HEK293 (cell line): ENCODE measurements at regions not wholly inside any gene's neighbourhood (a gene's known extent, or its start where the extent isn't known, plus 50 kb on each side); places are given as distances from the start of the nearest gene placed in this dataset.

Experiments used
- CTCF ChIA-PET: fragments of 350-600 bp; formaldehyde crosslinking; extraction: SDS; loops from one replicate; lab custom pipeline; 2021; ENCODE audit warnings: antibody characterized with exemption; lab: Yijun Ruan, JAX
- POLR2A ChIA-PET: fragments of 300-600 bp; formaldehyde crosslinking; extraction: SDS; loops from one replicate; lab custom pipeline; 2020; ENCODE audit warnings: antibody characterized with exemption, inconsistent platforms; lab: Yijun Ruan, JAX
- H3K27ac ChIP-seq: fragments of 200-500 bp; sonication (Bioruptor generic); 2 replicates; pipeline ENCODE4 v1.5.1; 2014; ENCODE audit warnings: low read depth, low read length, control low read depth, inconsistent platforms; ENCODE audit errors: extremely low read depth
- H3K36me3 ChIP-seq, 2 experiments: fragments of 200-500 bp in 1 of 2; sonication (Bioruptor generic) in 1 of 2; 1 replicate in 1 of 2; 2 replicates in 1 of 2; pipeline ENCODE4 v1.5.1; 2014 to 2017; ENCODE audit warnings: inconsistent platforms in 2 of 2, low read length in 2 of 2; ENCODE audit not compliant: control insufficient read depth in 2 of 2, insufficient read depth in 1 of 2
- H3K4me1 ChIP-seq: fragments of 200-500 bp; sonication (Bioruptor generic); 2 replicates; pipeline ENCODE4 v1.5.1; 2014; ENCODE audit warnings: mild to moderate bottlenecking, low read length, inconsistent platforms; ENCODE audit not compliant: control insufficient read depth, insufficient read depth
- H3K4me3 ChIP-seq: 2 replicates; pipeline ENCODE4 v1.5.1; 2011; ENCODE audit warnings: low read depth, mild to moderate bottlenecking, control low read depth, low read length, moderate library complexity
- H3K9me3 ChIP-seq: fragments of 200-500 bp; sonication (Bioruptor generic); 2 replicates; pipeline ENCODE4 v1.5.1; 2014; ENCODE audit warnings: low read depth, low read length, inconsistent platforms; ENCODE audit not compliant: control insufficient read depth, insufficient read depth
- ZNF138 ChIP-seq: fragments of 450-650 bp; formaldehyde crosslinking; IDR thresholded peaks from 2 replicates; pipeline ENCODE4 v1.5.1; 2016; ENCODE audit warnings: missing biosample characterization, missing genetic modification characterization, borderline replicate concordance
- ZNF148 ChIP-seq: fragments of 450-650 bp; formaldehyde crosslinking; IDR thresholded peaks from 2 replicates; pipeline ENCODE4 v1.5.0; 2017; ENCODE audit warnings: missing biosample characterization, missing genetic modification characterization, borderline replicate concordance
- ZNF221 ChIP-seq: fragments of 450-650 bp; formaldehyde crosslinking; IDR thresholded peaks from 2 replicates; pipeline ENCODE4 v1.5.1; 2017; ENCODE audit warnings: missing biosample characterization, missing genetic modification characterization, borderline replicate concordance
- ZNF248 ChIP-seq: fragments of 450-650 bp; formaldehyde crosslinking; IDR thresholded peaks from 2 replicates; pipeline ENCODE4 v1.5.1; 2017; ENCODE audit warnings: missing biosample characterization, missing genetic modification characterization
- ZNF37A ChIP-seq: fragments of 450-650 bp; IDR thresholded peaks from 2 replicates; pipeline ENCODE4 v1.5.1; 2018; ENCODE audit warnings: missing biosample characterization, missing genetic modification characterization
- ZNF433 ChIP-seq: fragments of 450-650 bp; formaldehyde crosslinking; IDR thresholded peaks from 2 replicates; pipeline ENCODE4 v1.5.1; 2016; ENCODE audit warnings: missing biosample characterization, missing genetic modification characterization, low read depth
- ZNF521 ChIP-seq: fragments of 450-650 bp; formaldehyde crosslinking; IDR thresholded peaks from 2 replicates; pipeline ENCODE4 v1.5.1; 2017; ENCODE audit warnings: missing biosample characterization, mild to moderate bottlenecking, missing genetic modification characterization
- ZNF555 ChIP-seq: fragments of 450-650 bp; formaldehyde crosslinking; conservative IDR thresholded peaks from 2 replicates; pipeline ENCODE4 v1.5.1; 2017; ENCODE audit warnings: missing biosample characterization, mild to moderate bottlenecking, missing genetic modification characterization, inconsistent platforms
- ZNF571 ChIP-seq: fragments of 450-650 bp; formaldehyde crosslinking; IDR thresholded peaks from 2 replicates; pipeline ENCODE4 v1.5.0; 2017; ENCODE audit warnings: missing biosample characterization, missing genetic modification characterization
- ZNF580 ChIP-seq: fragments of 450-650 bp; formaldehyde crosslinking; IDR thresholded peaks from 2 replicates; pipeline ENCODE4 v1.5.1; 2016; ENCODE audit warnings: missing biosample characterization, missing genetic modification characterization
- ZNF701 ChIP-seq: fragments of 450-650 bp; formaldehyde crosslinking; IDR thresholded peaks from 2 replicates; pipeline ENCODE4 v1.5.1; 2016; ENCODE audit warnings: missing biosample characterization, missing genetic modification characterization
- ZNF776 ChIP-seq: fragments of 450-650 bp; formaldehyde crosslinking; IDR thresholded peaks from 2 replicates; pipeline ENCODE4 v1.5.0; 2017; ENCODE audit warnings: missing biosample characterization, missing genetic modification characterization, borderline replicate concordance

DNA sequence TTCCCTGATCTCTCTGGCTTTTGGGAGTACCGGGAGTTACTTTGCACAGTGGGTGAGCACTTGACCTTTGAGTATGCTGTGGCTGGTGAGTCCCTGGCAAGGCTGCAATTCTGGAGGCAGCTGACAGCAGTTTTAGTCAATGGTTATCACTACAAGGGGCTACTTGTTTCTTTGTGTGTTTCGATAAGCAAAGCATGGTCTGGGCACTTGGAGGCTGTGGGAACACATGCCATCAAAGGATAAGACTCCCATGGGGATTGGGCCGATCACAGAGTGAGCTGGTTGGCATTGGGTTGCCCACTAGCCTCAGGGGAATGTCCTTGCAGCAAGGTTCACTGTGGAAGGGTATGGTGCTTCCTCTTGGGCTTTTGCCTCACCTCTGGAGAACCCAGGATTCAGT, 208.2 kb downstream of the SNX13 start:
- Histone ChIP-seq H3K4me3 (no peak overlapping the region), H3K4me1 (no peaks in the 10 kb centered on the region), H3K9me3 (no peaks in the 10 kb centered on the region), H3K36me3 (no peaks in the 10 kb centered on the region), H3K27ac (no peak overlapping the region)
- TF ChIP-seq ZNF221 (tag by site-specific recombination) (no peak), ZNF148 (tag by site-specific recombination) (no peak), ZNF521 (tag by site-specific recombination) (no peak), ZNF580 (no peak), ZNF701 (no peak), ZNF433 (tag by site-specific recombination) (no peak), ZNF555 (no peak), ZNF138 (tag by site-specific recombination) (no peak), ZNF776 (tag by site-specific recombination) (no peak), ZNF37A (no peak), ZNF571 (tag by site-specific recombination) (no peak), ZNF248 (no peak)
- POLR2A ChIA-PET: no interaction called here
- CTCF ChIA-PET: interaction anchor here (1.0 kb wide), 1 partner anchor 38 kb away, joined by 3 read pairs; no protein-coding TSS in a partner anchor
